ENCODE measurements at regions not wholly inside any gene's neighbourhood (a gene's known extent, or its start where the extent isn't known, plus 50 kb on each side); places are given as distances from the start of the nearest gene placed in this dataset.

DNA sequence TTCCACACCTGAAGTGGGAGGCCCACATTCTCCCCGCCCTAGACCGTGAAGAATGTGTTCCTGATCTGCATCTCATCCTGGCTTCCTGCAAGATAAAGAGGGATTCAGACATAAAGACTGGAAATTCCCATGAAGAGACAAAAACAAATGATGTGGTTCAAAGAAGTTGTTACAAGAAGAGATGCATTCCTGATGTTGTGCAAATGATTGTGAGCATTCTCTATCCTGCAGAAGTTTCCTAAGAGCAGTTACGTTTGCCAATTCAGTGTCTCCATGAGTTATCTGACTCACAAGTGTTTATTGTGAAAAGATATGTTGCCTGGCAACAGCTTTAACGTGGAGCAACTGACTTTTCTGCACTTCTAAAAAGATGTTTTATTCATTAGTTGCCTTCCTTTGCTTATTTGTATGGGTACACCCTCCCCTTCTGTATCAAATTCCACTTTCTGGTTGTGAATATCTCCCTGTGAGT, 107.8 kb downstream of the ZIC4 start:
- TF ChIP-seq, protein P1, sequence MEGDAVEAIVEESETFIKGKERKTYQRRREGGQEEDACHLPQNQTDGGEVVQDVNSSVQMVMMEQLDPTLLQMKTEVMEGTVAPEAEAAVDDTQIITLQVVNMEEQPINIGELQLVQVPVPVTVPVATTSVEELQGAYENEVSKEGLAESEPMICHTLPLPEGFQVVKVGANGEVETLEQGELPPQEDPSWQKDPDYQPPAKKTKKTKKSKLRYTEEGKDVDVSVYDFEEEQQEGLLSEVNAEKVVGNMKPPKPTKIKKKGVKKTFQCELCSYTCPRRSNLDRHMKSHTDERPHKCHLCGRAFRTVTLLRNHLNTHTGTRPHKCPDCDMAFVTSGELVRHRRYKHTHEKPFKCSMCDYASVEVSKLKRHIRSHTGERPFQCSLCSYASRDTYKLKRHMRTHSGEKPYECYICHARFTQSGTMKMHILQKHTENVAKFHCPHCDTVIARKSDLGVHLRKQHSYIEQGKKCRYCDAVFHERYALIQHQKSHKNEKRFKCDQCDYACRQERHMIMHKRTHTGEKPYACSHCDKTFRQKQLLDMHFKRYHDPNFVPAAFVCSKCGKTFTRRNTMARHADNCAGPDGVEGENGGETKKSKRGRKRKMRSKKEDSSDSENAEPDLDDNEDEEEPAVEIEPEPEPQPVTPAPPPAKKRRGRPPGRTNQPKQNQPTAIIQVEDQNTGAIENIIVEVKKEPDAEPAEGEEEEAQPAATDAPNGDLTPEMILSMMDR (IDR thresholded peaks at IDR 0.05; ENCODE audit: low read depth, low read length, poor library complexity, severe bottlenecking): no peak
- TF ChIP-seq EZH2phosphoT487 (IDR thresholded peaks at IDR 0.05; ENCODE audit: borderline replicate concordance, low read length): no peak

Data from DOHH2 (cell line).